ENCODE measurements at regions not wholly inside any gene's neighbourhood (a gene's known extent, or its start where the extent isn't known, plus 50 kb on each side); places are given as distances from the start of the nearest gene placed in this dataset.

- TF ChIP-seq, protein P1, sequence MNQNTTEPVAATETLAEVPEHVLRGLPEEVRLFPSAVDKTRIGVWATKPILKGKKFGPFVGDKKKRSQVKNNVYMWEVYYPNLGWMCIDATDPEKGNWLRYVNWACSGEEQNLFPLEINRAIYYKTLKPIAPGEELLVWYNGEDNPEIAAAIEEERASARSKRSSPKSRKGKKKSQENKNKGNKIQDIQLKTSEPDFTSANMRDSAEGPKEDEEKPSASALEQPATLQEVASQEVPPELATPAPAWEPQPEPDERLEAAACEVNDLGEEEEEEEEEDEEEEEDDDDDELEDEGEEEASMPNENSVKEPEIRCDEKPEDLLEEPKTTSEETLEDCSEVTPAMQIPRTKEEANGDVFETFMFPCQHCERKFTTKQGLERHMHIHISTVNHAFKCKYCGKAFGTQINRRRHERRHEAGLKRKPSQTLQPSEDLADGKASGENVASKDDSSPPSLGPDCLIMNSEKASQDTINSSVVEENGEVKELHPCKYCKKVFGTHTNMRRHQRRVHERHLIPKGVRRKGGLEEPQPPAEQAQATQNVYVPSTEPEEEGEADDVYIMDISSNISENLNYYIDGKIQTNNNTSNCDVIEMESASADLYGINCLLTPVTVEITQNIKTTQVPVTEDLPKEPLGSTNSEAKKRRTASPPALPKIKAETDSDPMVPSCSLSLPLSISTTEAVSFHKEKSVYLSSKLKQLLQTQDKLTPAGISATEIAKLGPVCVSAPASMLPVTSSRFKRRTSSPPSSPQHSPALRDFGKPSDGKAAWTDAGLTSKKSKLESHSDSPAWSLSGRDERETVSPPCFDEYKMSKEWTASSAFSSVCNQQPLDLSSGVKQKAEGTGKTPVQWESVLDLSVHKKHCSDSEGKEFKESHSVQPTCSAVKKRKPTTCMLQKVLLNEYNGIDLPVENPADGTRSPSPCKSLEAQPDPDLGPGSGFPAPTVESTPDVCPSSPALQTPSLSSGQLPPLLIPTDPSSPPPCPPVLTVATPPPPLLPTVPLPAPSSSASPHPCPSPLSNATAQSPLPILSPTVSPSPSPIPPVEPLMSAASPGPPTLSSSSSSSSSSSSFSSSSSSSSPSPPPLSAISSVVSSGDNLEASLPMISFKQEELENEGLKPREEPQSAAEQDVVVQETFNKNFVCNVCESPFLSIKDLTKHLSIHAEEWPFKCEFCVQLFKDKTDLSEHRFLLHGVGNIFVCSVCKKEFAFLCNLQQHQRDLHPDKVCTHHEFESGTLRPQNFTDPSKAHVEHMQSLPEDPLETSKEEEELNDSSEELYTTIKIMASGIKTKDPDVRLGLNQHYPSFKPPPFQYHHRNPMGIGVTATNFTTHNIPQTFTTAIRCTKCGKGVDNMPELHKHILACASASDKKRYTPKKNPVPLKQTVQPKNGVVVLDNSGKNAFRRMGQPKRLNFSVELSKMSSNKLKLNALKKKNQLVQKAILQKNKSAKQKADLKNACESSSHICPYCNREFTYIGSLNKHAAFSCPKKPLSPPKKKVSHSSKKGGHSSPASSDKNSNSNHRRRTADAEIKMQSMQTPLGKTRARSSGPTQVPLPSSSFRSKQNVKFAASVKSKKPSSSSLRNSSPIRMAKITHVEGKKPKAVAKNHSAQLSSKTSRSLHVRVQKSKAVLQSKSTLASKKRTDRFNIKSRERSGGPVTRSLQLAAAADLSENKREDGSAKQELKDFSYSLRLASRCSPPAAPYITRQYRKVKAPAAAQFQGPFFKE (tag by site-specific recombination; IDR thresholded peaks at IDR 0.05; ENCODE audit: borderline replicate concordance): no peak
- TF ChIP-seq ZIC2 (tag by site-specific recombination; IDR thresholded peaks at IDR 0.05): peak; percentile 30; the same call in 1 of the 2 replicates
- H3K4me1 ChIP-seq (ENCODE audit: control insufficient read depth, insufficient read depth, low read length): no peaks in the 10 kb centered on the region
- no peaks in the 10 kb centered on the region for H3K9me3 ChIP-seq (ENCODE audit: control insufficient read depth, insufficient read depth, low read depth, low read length)
- no peaks in the 10 kb centered on the region for H3K36me3 ChIP-seq (ENCODE audit: control insufficient read depth in 2 of 2, insufficient read depth in 1 of 2, low read length in 2 of 2)
- POLR2A ChIA-PET: no interaction called here
- no peak overlapping the region for H3K27ac ChIP-seq (ENCODE audit: extremely low read depth, low read depth, low read length)
- H3K4me3 ChIP-seq (ENCODE audit: low read depth, low read length): no peak overlapping the region
- CTCF ChIA-PET: no interaction called here
These were observed 191.5 kb downstream of the SLC7A11 start for GRCh38 chr4:138050601-138051000.

DNA sequence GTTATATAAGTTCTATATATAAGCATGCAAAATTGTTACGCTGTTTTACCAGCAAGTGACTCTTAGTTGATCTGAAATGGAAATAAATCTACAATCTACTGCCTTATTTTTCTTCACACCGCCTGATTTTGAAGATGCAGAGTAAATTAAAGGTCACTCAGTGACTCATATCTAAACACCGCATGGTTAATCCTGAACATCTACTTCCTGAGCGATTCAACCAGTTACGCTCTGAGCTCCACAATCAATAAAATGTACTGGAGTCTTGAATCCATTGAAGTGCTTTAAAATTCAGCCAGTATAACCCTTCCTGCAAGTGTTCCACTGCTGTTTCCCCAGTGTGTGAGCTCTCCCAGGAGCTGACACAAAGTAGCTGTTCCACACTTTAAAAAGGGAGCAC, 192.8 kb downstream of the SLC7A11 start:
- Histone ChIP-seq H3K36me3 (ENCODE audit: control insufficient read depth in 2 of 2, insufficient read depth in 1 of 2, low read length in 2 of 2) (no peaks in the 10 kb centered on the region), H3K9me3 (ENCODE audit: control insufficient read depth, insufficient read depth, low read depth, low read length) (no peaks in the 10 kb centered on the region), H3K4me1 (ENCODE audit: control insufficient read depth, insufficient read depth, low read length) (no peaks in the 10 kb centered on the region), H3K27ac (ENCODE audit: extremely low read depth, low read depth, low read length) (no peak overlapping the region), H3K4me3 (ENCODE audit: low read depth, low read length) (no peak overlapping the region)
- POLR2A ChIA-PET: no interaction called here
- TF ChIP-seq ZBTB26 (tag by site-specific recombination; optimal IDR thresholded peaks at IDR 0.05): no peak
- TF ChIP-seq ZNF501 (tag by site-specific recombination; IDR thresholded peaks at IDR 0.05): no peak
- no peak for TF ChIP-seq ZNF843 (tag by site-specific recombination; IDR thresholded peaks at IDR 0.05)
- no peak for TF ChIP-seq SETDB1 (IDR thresholded peaks at IDR 0.05; ENCODE audit: insufficient read length, low read length)
- TF ChIP-seq ZNF202 (tag by site-specific recombination; IDR thresholded peaks at IDR 0.05; ENCODE audit: borderline replicate concordance): no peak
- TF ChIP-seq, protein P2, sequence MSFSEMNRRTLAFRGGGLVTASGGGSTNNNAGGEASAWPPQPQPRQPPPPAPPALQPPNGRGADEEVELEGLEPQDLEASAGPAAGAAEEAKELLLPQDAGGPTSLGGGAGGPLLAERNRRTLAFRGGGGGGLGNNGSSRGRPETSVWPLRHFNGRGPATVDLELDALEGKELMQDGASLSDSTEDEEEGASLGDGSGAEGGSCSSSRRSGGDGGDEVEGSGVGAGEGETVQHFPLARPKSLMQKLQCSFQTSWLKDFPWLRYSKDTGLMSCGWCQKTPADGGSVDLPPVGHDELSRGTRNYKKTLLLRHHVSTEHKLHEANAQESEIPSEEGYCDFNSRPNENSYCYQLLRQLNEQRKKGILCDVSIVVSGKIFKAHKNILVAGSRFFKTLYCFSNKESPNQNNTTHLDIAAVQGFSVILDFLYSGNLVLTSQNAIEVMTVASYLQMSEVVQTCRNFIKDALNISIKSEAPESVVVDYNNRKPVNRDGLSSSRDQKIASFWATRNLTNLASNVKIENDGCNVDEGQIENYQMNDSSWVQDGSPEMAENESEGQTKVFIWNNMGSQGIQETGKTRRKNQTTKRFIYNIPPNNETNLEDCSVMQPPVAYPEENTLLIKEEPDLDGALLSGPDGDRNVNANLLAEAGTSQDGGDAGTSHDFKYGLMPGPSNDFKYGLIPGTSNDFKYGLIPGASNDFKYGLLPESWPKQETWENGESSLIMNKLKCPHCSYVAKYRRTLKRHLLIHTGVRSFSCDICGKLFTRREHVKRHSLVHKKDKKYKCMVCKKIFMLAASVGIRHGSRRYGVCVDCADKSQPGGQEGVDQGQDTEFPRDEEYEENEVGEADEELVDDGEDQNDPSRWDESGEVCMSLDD (tag by site-specific recombination; IDR thresholded peaks at IDR 0.05): no peak
- no peak for TF ChIP-seq ZNF785 (tag by site-specific recombination; IDR thresholded peaks at IDR 0.05)
- TF ChIP-seq ZNF701 (tag by site-specific recombination; IDR thresholded peaks at IDR 0.05): no peak
- TF ChIP-seq ZNF776 (tag by site-specific recombination; IDR thresholded peaks at IDR 0.05; ENCODE audit: borderline replicate concordance): no peak
- CTCF ChIA-PET: no interaction called here

- TF ChIP-seq ZNF391 (tag by site-specific recombination; IDR thresholded peaks at IDR 0.05; ENCODE audit: borderline replicate concordance, low read depth): no peak
- TF ChIP-seq ZNF223 (tag by site-specific recombination; IDR thresholded peaks at IDR 0.05): no peak
- TF ChIP-seq, protein P3, sequence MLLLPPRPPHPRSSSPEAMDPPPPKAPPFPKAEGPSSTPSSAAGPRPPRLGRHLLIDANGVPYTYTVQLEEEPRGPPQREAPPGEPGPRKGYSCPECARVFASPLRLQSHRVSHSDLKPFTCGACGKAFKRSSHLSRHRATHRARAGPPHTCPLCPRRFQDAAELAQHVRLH (tag by site-specific recombination; IDR thresholded peaks at IDR 0.05): no peak
- no peak for TF ChIP-seq ZNF214 (tag by site-specific recombination; IDR thresholded peaks at IDR 0.05; ENCODE audit: borderline replicate concordance)
- no peak for TF ChIP-seq ZNF785 (tag by site-specific recombination; IDR thresholded peaks at IDR 0.05)
- TF ChIP-seq ZNF24 (tag by site-specific recombination; IDR thresholded peaks at IDR 0.05): no peak
- no peak for TF ChIP-seq ZNF354C (tag by site-specific recombination; IDR thresholded peaks at IDR 0.05; ENCODE audit: borderline replicate concordance, low read depth)
- TF ChIP-seq ZNF658 (tag by site-specific recombination; IDR thresholded peaks at IDR 0.05): no peak
- no peak for TF ChIP-seq ZNF473 (tag by site-specific recombination; IDR thresholded peaks at IDR 0.05)
- ChIA-PET POLR2A (no interaction called here), CTCF (no interaction called here)
- H3K4me3 ChIP-seq (ENCODE audit: low read depth, low read length): no peak overlapping the region
- H3K36me3 ChIP-seq (ENCODE audit: control insufficient read depth in 2 of 2, insufficient read depth in 1 of 2, low read length in 2 of 2): no peaks in the 10 kb centered on the region
- no peak overlapping the region for H3K27ac ChIP-seq (ENCODE audit: extremely low read depth, low read depth, low read length)
- no peaks in the 10 kb centered on the region for H3K9me3 ChIP-seq (ENCODE audit: control insufficient read depth, insufficient read depth, low read depth, low read length)
- H3K4me1 ChIP-seq (ENCODE audit: control insufficient read depth, insufficient read depth, low read length): no peaks in the 10 kb centered on the region
These were observed 194.9 kb downstream of the SLC7A11 start for GRCh38 chr4:138047290-138047689.

Measured in HEK293 (cell line).